ENCODE measurements at regions not wholly inside any gene's neighbourhood (a gene's known extent, or its start where the extent isn't known, plus 50 kb on each side); places are given as distances from the start of the nearest gene placed in this dataset.

- intact Hi-C loops (cut with micrococcal nuclease) = no loop called here
- H3K9me1 ChIP-seq (ENCODE audit: control insufficient read depth, insufficient read depth, low read length) = no peaks in the 10 kb centered on the region
- H3K79me2 ChIP-seq (ENCODE audit: control insufficient read depth, insufficient read depth, low read length) = no peaks in the 10 kb centered on the region
- TF ChIP-seq CREB5 (CRISPR knock-in tag; IDR thresholded peaks at IDR 0.05) (no peak), TAL1 (IDR thresholded peaks at IDR 0.05) (no peak), ETS1 (conservative IDR thresholded peaks at IDR 0.05; ENCODE audit: control insufficient read depth, low read depth, low read length) (no peak), ZFP30 (CRISPR knock-in tag; IDR thresholded peaks at IDR 0.05; ENCODE audit: borderline replicate concordance) (no peak), ZNF140 (CRISPR knock-in tag; IDR thresholded peaks at IDR 0.05) (no peak), E2F1 (CRISPR knock-in tag; IDR thresholded peaks at IDR 0.05) (no peak), XRCC5 (IDR thresholded peaks at IDR 0.05; ENCODE audit: low read depth, low read length) (no peak), NCOR1 (IDR thresholded peaks at IDR 0.05) (no peak), PKNOX1 (IDR thresholded peaks at IDR 0.05) (no peak), POLR2A (conservative IDR thresholded peaks at IDR 0.05) (no peak)
- ChIA-PET CTCF (ENCODE audit: low intra/inter-chr PET ratio) (no interaction called here), POLR2A (no interaction called here)
- H3K4me1 ChIP-seq (replicated peaks in 1 of 2; ENCODE audit: control insufficient read depth in 2 of 2, insufficient read depth in 2 of 2, low read length in 2 of 2) = no peaks in the 10 kb centered on the region
- ATAC-seq = no peak
- H3K27me3 ChIP-seq (ENCODE audit: control insufficient read depth in 2 of 2, insufficient read depth in 2 of 2, low read length in 2 of 2) = no peaks in the 10 kb centered on the region
- H3K9me3 ChIP-seq (replicated peaks; ENCODE audit: control insufficient read depth, insufficient read depth, low read depth, low read length) = no peaks in the 10 kb centered on the region
- H3K4me2 ChIP-seq (ENCODE audit: insufficient read depth, low read length) = no peak overlapping the region
- 2% methylated on average over 5 of the region's 5 CpGs for WGBS (ENCODE audit: insufficient coverage, low coverage, missing lambda C conversion rate)
- H3K36me3 ChIP-seq (ENCODE audit: control insufficient read depth, insufficient read depth, low read length) = no peaks in the 10 kb centered on the region
- H3K27ac ChIP-seq (ENCODE audit: extremely low read depth, low read depth, low read length) = no peak overlapping the region
- H3K9ac ChIP-seq (ENCODE audit: insufficient read depth in 1 of 2, low read depth in 2 of 2, low read length in 2 of 2) = no peak overlapping the region
- no peak for FAIRE-seq
- no peaks in the 10 kb centered on the region for H4K20me1 ChIP-seq (replicated peaks; ENCODE audit: control insufficient read depth, insufficient read depth, low read length)
- DNase-seq (ENCODE audit: extremely low read depth in 1 of 4, low spot score in 3 of 4) = no peak
- in situ Hi-C loops (cut with MboI) = no loop called here
- no TSS peak for BruUV-seq (replicated peaks)
- no peak overlapping the region for H2AFZ ChIP-seq (ENCODE audit: low read depth, low read length)
- H3K4me3 ChIP-seq = no peak overlapping the region
Measured at GRCh38 chr4:111797455-111798163, 347.6 kb upstream of the FAM241A start.
